ENCODE measurements at regions not wholly inside any gene's neighbourhood (a gene's known extent, or its start where the extent isn't known, plus 50 kb on each side); places are given as distances from the start of the nearest gene placed in this dataset.
"Not testable (repeated sequence)": the region's sequence is repeated elsewhere in the genome, so short reads cannot be mapped to it uniquely, and the experiment has no call there.

DNA sequence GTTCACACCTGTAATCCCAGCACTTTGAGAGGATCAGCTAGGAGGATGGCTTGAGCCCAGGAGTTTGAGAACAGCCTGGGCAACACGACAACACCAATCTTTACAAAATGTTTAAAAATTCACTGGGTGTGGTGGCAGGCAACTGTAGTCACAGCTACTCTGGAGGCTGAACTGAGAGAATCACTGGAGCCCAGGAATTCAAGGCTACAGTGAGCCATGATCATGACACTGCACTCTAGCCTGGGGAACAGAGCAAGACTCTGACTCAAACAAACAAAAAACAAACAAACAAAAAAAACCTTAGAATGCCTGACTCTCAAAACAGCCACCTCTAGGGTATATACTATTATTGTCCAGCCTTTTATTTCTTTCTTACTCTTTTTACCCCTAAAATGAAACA lies 56.5 kb upstream of the PAPSS2 start:
- no peak for FAIRE-seq
- TF ChIP-seq, protein P1, sequence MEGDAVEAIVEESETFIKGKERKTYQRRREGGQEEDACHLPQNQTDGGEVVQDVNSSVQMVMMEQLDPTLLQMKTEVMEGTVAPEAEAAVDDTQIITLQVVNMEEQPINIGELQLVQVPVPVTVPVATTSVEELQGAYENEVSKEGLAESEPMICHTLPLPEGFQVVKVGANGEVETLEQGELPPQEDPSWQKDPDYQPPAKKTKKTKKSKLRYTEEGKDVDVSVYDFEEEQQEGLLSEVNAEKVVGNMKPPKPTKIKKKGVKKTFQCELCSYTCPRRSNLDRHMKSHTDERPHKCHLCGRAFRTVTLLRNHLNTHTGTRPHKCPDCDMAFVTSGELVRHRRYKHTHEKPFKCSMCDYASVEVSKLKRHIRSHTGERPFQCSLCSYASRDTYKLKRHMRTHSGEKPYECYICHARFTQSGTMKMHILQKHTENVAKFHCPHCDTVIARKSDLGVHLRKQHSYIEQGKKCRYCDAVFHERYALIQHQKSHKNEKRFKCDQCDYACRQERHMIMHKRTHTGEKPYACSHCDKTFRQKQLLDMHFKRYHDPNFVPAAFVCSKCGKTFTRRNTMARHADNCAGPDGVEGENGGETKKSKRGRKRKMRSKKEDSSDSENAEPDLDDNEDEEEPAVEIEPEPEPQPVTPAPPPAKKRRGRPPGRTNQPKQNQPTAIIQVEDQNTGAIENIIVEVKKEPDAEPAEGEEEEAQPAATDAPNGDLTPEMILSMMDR (IDR thresholded peaks at IDR 0.05; ENCODE audit: insufficient read depth, low read length, severe bottlenecking), result no peak
- Histone ChIP-seq H3K4me3 (ENCODE audit: low read depth, low read length) (no peak overlapping the region), H3K27me3 (ENCODE audit: control insufficient read depth, insufficient read depth, low read length) (no peaks in the 10 kb centered on the region), H3K36me3 (ENCODE audit: control insufficient read depth, insufficient read depth, low read length) (no peaks in the 10 kb centered on the region)
- DNase-seq (ENCODE audit: low read depth), result no peak

DNA sequence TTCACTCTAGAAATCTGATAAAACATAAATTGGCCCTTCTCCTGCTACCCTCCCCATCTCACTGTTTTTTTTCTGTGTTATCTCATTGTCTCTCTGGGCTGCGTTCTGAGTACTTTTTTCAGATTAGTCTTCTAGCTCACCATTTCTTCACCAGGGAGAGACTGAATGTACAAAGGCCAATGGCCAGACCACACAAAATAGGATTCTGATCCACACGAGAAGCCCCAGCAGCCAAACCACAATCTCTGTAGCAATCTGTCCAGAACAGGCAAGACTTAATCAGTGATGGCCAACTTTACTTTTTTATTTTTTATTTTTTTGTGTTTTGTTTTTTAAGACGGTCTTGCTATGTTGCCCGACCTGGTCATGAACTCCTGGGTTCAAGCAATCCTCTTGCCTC lies 55.9 kb upstream of the PAPSS2 start:
- no peaks in the 10 kb centered on the region for H3K27me3 ChIP-seq (ENCODE audit: control insufficient read depth, insufficient read depth, low read length)
- H3K4me3 ChIP-seq (ENCODE audit: low read depth, low read length), result no peak overlapping the region
- H3K36me3 ChIP-seq (ENCODE audit: control insufficient read depth, insufficient read depth, low read length), result no peaks in the 10 kb centered on the region
- FAIRE-seq, result no peak
- no peak for DNase-seq (ENCODE audit: low read depth)
- TF ChIP-seq, protein P1 (IDR thresholded peaks at IDR 0.05; ENCODE audit: insufficient read depth, low read length, severe bottlenecking), result no peak

DNA sequence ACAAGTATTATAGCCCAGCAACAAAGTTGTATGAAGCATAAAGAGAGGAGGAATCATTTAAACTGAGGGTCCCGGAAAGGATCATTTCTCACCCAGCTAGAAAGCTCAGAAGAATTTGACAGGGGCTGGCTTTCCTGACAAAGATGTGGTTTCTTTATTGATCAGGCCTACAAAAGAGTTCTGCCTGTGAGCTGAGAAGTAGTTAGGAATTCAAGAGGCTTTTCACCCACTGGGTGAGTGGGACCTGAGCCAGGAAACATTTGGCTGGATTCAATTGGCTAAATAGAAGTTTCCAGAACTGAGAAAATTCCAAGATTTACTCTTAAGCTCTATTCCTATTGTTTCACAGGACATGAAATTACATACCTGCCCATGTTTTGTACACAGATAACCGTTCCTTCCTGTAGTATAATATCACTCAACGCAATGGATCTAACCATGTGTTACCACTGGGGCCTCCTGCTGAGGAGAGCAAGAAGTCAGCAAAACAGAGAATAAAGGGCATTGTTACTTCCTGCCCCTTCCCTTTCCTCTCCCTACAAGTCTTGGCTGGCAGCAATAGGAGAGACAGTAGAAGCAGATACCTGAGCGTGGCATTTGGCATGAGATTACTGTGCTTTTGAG lies 53.9 kb upstream of the PAPSS2 start:
- TF ChIP-seq, protein P1 (IDR thresholded peaks at IDR 0.05; ENCODE audit: insufficient read depth, low read length, severe bottlenecking), result no peak
- peak; percentile 50 for DNase-seq (ENCODE audit: low read depth)
- H3K36me3 ChIP-seq (ENCODE audit: control insufficient read depth, insufficient read depth, low read length), result no peaks in the 10 kb centered on the region
- H3K4me3 ChIP-seq (ENCODE audit: low read depth, low read length), result no peak overlapping the region
- no peak for FAIRE-seq
- H3K27me3 ChIP-seq (ENCODE audit: control insufficient read depth, insufficient read depth, low read length), result no peaks in the 10 kb centered on the region

DNA sequence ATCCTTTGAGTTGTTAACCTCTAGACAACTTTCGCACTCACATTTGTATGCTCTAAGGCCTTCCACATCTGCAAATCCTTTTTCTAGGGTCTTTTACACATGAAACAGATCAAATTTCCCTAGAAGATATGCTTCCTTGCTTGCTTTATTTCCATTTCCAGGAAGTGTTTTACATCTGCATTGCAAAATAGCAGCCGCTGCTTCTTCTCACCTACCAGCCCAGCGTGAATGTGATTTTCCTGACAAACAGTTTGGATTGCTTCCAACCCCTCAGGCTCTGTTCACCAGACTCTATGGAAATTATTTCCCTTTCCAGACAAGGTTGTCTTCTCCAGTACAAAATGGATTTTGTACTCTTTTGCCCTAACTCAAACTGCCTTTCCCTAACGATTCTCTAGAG lies 50.9 kb upstream of the PAPSS2 start:
- TF ChIP-seq, protein P1 (IDR thresholded peaks at IDR 0.05; ENCODE audit: insufficient read depth, low read length, severe bottlenecking), result no peak
- Histone ChIP-seq H3K27me3 (ENCODE audit: control insufficient read depth, insufficient read depth, low read length) (no peaks in the 10 kb centered on the region), H3K4me3 (ENCODE audit: low read depth, low read length) (no peak overlapping the region), H3K36me3 (ENCODE audit: control insufficient read depth, insufficient read depth, low read length) (no peaks in the 10 kb centered on the region)
- FAIRE-seq (no peak), DNase-seq (ENCODE audit: low read depth) (peak; percentile 61)

DNA sequence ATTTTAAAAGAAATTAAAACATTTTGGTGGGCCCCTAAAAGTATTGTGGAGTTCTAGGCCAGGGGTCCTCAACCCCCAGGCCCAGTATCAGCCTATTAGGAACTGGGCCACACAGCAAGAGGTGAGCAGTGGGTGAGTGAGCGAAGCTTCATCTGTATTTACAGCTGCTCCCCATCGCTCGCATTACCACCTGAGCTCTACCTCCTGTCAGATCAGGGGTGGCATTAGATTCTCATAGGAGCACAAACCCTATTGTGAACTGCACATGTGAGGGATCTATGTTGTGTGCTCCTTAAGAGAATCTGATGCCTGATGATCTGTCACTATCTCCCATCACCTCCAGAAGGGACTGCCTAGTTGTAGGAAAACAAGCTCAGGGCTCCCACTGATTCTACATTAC lies 50.1 kb upstream of the PAPSS2 start:
- DNase-seq (ENCODE audit: low read depth); H3K27me3 ChIP-seq (ENCODE audit: control insufficient read depth, insufficient read depth, low read length); H3K4me3 ChIP-seq (ENCODE audit: low read depth, low read length); FAIRE-seq; H3K36me3 ChIP-seq (ENCODE audit: control insufficient read depth, insufficient read depth, low read length): not testable (repeated sequence)
